HG03066 (cell line): ENCODE measurements at regions not wholly inside any gene's neighbourhood (a gene's known extent, or its start where the extent isn't known, plus 50 kb on each side); places are given as distances from the start of the nearest gene placed in this dataset.
"Not testable (repeated sequence)": the region's sequence is repeated elsewhere in the genome, so short reads cannot be mapped to it uniquely, and the experiment has no call there.

Source experiments
- ATAC-seq: cut with Tn5 transposase; IDR thresholded peaks from one replicate; pipeline ENCODE4 v1.9.1; 2021; ENCODE audit warnings: low read depth; ENCODE audit not compliant: unreplicated experiment

GRCh38 chr20:30378721-30379120 is 878.7 kb upstream of the DEFB115 start:
- not testable (repeated sequence) for ATAC-seq

GRCh38 chr20:30384841-30385240 is 872.6 kb upstream of the DEFB115 start:
- ATAC-seq: not testable (repeated sequence)

- ATAC-seq: not testable (repeated sequence)
These were observed 871.4 kb upstream of the DEFB115 start for GRCh38 chr20:30386099-30386498.

- ATAC-seq: not testable (repeated sequence)
These were observed 869.6 kb upstream of the DEFB115 start for GRCh38 chr20:30387823-30388222.

GRCh38 chr20:30393523-30393922 is 863.9 kb upstream of the DEFB115 start:
- not testable (repeated sequence) for ATAC-seq

GRCh38 chr20:30397111-30397510 is 860.4 kb upstream of the DEFB115 start:
- not testable (repeated sequence) for ATAC-seq

GRCh38 chr20:30405061-30405460 is 852.4 kb upstream of the DEFB115 start:
- not testable (repeated sequence) for ATAC-seq

- ATAC-seq: not testable (repeated sequence)
These were observed 851.9 kb upstream of the DEFB115 start for GRCh38 chr20:30405585-30405984.

- not testable (repeated sequence) for ATAC-seq
These were observed 851.1 kb upstream of the DEFB115 start for GRCh38 chr20:30406370-30406769.

GRCh38 chr20:30412972-30413371 is 844.5 kb upstream of the DEFB115 start:
- no peak for ATAC-seq

- not testable (repeated sequence) for ATAC-seq
These were observed 840.1 kb upstream of the DEFB115 start for GRCh38 chr20:30417387-30417786.

- ATAC-seq: not testable (repeated sequence)
These were observed 839.1 kb upstream of the DEFB115 start for GRCh38 chr20:30418378-30418777.

GRCh38 chr20:30419466-30419865 is 838.0 kb upstream of the DEFB115 start:
- ATAC-seq: no peak

GRCh38 chr20:30419871-30420420 is 837.5 kb upstream of the DEFB115 start:
- ATAC-seq: not testable (repeated sequence)
